Naive thymus-derived CD8-positive, alpha-beta T cell (primary cell): ENCODE measurements at regions not wholly inside any gene's neighbourhood (a gene's known extent, or its start where the extent isn't known, plus 50 kb on each side); places are given as distances from the start of the nearest gene placed in this dataset.

Source experiments
- ATAC-seq, 2 donors: fragments of 150-1000 bp; cut with Tn5 transposase in 1 of 2; sonication (Bioruptor Pico), chemical (Tn5 transposase) in 1 of 2; 1 replicate in 1 of 2; 2 replicates in 1 of 2; pipeline ENCODE4 v1.10.0; 2021; ENCODE audit warnings: mild to moderate bottlenecking in 2 of 2, moderate library complexity in 2 of 2
- POLR2A ChIA-PET: fragments of 350-600 bp; sonication (Branson Sonifier 250); formaldehyde crosslinking; loops from one replicate; lab custom pipeline; 2021; ENCODE audit warnings: antibody characterized with exemption; lab: Charles Lee
- DNase-seq, 10 donors: peaks; one replicate each; pipeline versions ENCODE4 v3.0.0 to v3.0.0-alpha.2; 2020 to 2022
- H3K27ac Mint-ChIP-seq, 10 donors: one replicate each; pipeline ENCODE4 v1.8.0; 2020 to 2022; ENCODE audit warnings: mild to moderate bottlenecking in 10 of 10, mixed read lengths in 10 of 10, moderate library complexity in 4 of 10, inconsistent platforms in 1 of 10
- H3K27me3 Mint-ChIP-seq, 5 donors: one replicate each; pipeline ENCODE4 v1.8.0; 2021 to 2022; ENCODE audit warnings: mixed read lengths in 5 of 5
- H3K36me3 Mint-ChIP-seq, 3 donors: one replicate each; pipeline ENCODE4 v1.8.0; 2020 to 2022; ENCODE audit warnings: mixed read lengths in 3 of 3, mild to moderate bottlenecking in 2 of 3, inconsistent platforms in 1 of 3
- H3K4me1 Mint-ChIP-seq, 4 donors: one replicate each; pipeline ENCODE4 v1.8.0; 2021 to 2022; ENCODE audit warnings: mixed read lengths in 4 of 4
- H3K4me3 Mint-ChIP-seq, 10 donors: one replicate each; pipeline ENCODE4 v1.8.0; 2020 to 2022; ENCODE audit warnings: mild to moderate bottlenecking in 10 of 10, mixed read lengths in 10 of 10, moderate library complexity in 6 of 10, inconsistent platforms in 1 of 10
- H3K9me3 Mint-ChIP-seq, 9 donors: one replicate each; pipeline ENCODE4 v1.8.0; 2020 to 2022; ENCODE audit warnings: mixed read lengths in 9 of 9, mild to moderate bottlenecking in 3 of 9, inconsistent platforms in 1 of 9, moderate library complexity in 1 of 9

- Mint-ChIP-seq H3K9me3 (peaks cover 12 to 34% (median 20%) of the 10 kb centered on the region in 9 donors), H3K36me3 (peaks cover 0 to 15% (median 10%) of the 10 kb centered on the region in 3 donors), H3K27ac (no peak overlapping the region), H3K4me3 (no peak overlapping the region), H3K27me3 (peaks cover 0 to 3% (median 0%) of the 10 kb centered on the region in 5 donors), H3K4me1 (peaks cover 0 to 2% (median 0%) of the 10 kb centered on the region in 4 donors)
- no peak for ATAC-seq
- POLR2A ChIA-PET = no interaction called here
- no peak for DNase-seq
These were observed 693.4 kb downstream of the SOCS6 start for GRCh38 chr18:70982292-70982691.

GRCh38 chr18:70981400-70982140 is 692.7 kb downstream of the SOCS6 start:
- Mint-ChIP-seq H3K27me3 (peaks cover 0 to 3% (median 0%) of the 10 kb centered on the region in 5 donors), H3K27ac (no peak overlapping the region), H3K4me3 (no peak overlapping the region), H3K4me1 (peaks cover 0 to 2% (median 0%) of the 10 kb centered on the region in 4 donors), H3K9me3 (peaks cover 8 to 34% (median 15%) of the 10 kb centered on the region in 9 donors), H3K36me3 (peaks cover 0 to 7% (median 6%) of the 10 kb centered on the region in 3 donors)
- DNase-seq = no peak
- ATAC-seq = no peak
- POLR2A ChIA-PET = no interaction called here

DNA sequence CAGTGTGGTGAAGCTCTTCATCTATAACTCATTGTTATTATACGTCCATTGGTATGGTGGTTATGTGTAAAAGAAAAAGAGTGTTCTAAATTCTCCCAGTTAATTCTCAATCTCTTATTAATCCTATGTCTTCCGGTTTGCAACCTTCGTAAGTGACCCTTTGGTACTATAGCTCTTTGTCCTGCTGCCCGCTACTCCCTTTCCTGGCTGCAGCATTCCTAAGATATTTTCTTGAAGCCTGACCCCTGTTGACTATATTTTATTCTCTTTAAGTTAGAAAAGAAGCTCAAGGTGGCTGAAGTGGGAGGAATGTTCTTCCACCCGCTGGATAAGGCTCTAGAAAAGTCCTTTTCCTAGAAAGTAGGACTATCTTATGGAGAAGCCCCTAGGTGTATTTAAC is 684.8 kb downstream of the SOCS6 start:
- Mint-ChIP-seq H3K27ac (no peak overlapping the region), H3K4me3 (no peak overlapping the region), H3K36me3 (peaks cover 0 to 10% (median 2%) of the 10 kb centered on the region in 3 donors), H3K9me3 (peaks cover 0 to 9% (median 3%) of the 10 kb centered on the region in 9 donors), H3K4me1 (peaks cover 0 to 2% (median 0%) of the 10 kb centered on the region in 4 donors), H3K27me3 (peaks cover 0 to 8% (median 0%) of the 10 kb centered on the region in 5 donors)
- POLR2A ChIA-PET = no interaction called here
- DNase-seq = no peak
- ATAC-seq = no peak

- Mint-ChIP-seq H3K4me1 (no peaks in the 10 kb centered on the region), H3K27ac (no peak overlapping the region), H3K36me3 (peaks cover 0 to 5% (median 2%) of the 10 kb centered on the region in 3 donors), H3K27me3 (no peaks in the 10 kb centered on the region), H3K4me3 (no peak overlapping the region), H3K9me3 (peaks cover 0 to 7% (median under 1%) of the 10 kb centered on the region in 9 donors)
- no peak for DNase-seq
- no peak for ATAC-seq
- POLR2A ChIA-PET = no interaction called here
These were observed 677.6 kb downstream of the SOCS6 start for GRCh38 chr18:70966419-70966818.

- peaks cover 0 to 3% (median 0%) of the 10 kb centered on the region in 9 donors for H3K9me3 Mint-ChIP-seq
- POLR2A ChIA-PET = no interaction called here
- no peak for DNase-seq
- H3K4me3 Mint-ChIP-seq = no peak overlapping the region
- no peak for ATAC-seq
- H3K27ac Mint-ChIP-seq = no peak overlapping the region
- no peaks in the 10 kb centered on the region for H3K27me3 Mint-ChIP-seq
- no peaks in the 10 kb centered on the region for H3K4me1 Mint-ChIP-seq
- no peaks in the 10 kb centered on the region for H3K36me3 Mint-ChIP-seq
These were observed 673.1 kb downstream of the SOCS6 start for GRCh38 chr18:70961939-70962338.

DNA sequence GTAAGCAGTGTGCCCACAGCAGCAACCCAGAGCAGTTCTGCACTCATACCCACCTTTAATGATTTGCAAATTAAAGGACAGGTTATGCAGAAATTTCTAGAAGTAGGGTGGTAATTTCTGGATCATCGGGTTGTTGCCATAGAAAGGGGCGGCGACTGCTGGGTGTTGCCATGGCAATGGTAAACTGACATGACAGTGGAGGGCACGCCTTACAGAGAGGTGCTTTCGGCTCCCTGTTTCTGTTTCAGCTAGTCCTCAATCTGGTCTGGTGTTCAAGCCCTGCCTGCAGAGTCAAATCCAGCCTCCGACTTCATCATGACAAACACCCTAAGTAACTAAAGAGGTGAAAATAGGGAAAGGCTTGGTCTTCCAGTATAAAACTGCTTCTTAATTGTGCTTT is 667.7 kb downstream of the SOCS6 start:
- Mint-ChIP-seq H3K27me3 (no peaks in the 10 kb centered on the region), H3K27ac (no peak overlapping the region), H3K9me3 (peaks cover 0 to 8% (median 0%) of the 10 kb centered on the region in 9 donors), H3K4me3 (no peak overlapping the region), H3K36me3 (no peaks in the 10 kb centered on the region), H3K4me1 (no peaks in the 10 kb centered on the region)
- POLR2A ChIA-PET = no interaction called here
- ATAC-seq = no peak
- no peak for DNase-seq

- H3K4me3 Mint-ChIP-seq = no peak overlapping the region
- POLR2A ChIA-PET = no interaction called here
- peaks cover 0 to 4% (median 0%) of the 10 kb centered on the region in 3 donors for H3K36me3 Mint-ChIP-seq
- peak overlapping the region in 1 of 10 donors; percentile 22 for H3K27ac Mint-ChIP-seq
- H3K4me1 Mint-ChIP-seq = peaks cover 3 to 8% (median 7%) of the 10 kb centered on the region in 4 donors
- DNase-seq (no peak), ATAC-seq (no peak)
- no peaks in the 10 kb centered on the region for H3K9me3 Mint-ChIP-seq
- no peaks in the 10 kb centered on the region for H3K27me3 Mint-ChIP-seq
These were observed 647.3 kb downstream of the SOCS6 start for GRCh38 chr18:70936160-70936559.

DNA sequence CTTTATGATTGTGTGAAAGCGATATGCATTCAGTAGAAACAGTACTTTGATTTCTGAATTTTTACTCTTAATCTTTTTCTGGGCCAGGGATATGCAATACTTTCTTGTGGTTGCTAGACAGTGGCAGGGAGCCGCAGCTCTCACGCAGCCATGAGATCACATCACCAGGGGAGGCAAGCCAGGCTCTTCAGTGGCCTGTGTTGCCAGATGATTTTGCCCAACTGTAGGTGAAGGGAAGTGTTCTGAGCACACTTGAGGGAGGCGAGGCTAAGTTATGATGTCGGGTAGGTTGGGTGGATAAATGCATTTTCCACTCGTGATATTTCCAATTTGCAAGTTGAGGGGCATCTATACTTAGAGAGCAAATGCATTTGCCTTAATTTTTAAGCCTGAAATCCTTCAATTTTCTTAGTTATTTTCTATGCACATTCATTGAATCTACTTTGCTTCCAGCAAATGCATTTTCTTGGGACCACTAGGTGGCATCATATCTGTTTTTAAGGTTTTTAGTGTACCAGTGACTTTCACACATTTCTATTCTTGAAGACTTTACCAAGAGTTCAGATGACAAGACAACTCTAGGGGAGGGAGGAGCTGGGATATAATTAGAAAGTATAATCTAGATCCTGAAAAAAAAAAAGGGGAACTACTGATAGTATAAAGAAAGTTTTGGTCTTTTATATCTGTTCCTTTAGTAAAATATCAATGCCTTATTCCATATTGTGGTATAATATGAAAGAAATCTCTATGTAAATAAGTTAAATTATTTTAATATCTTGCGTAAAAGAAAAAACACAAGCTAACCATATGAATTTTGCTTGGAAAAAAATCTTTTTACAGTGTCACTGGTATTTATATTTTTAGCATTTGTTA is 643.3 kb downstream of the SOCS6 start:
- Mint-ChIP-seq H3K4me3 (peak overlapping the region in 1 of 10 donors; percentile 5), H3K27ac (peak overlapping the region in 7 of 10 donors; percentile 2 to 81 (median 41)), H3K27me3 (no peaks in the 10 kb centered on the region), H3K36me3 (no peaks in the 10 kb centered on the region), H3K9me3 (no peaks in the 10 kb centered on the region), H3K4me1 (peaks cover 5 to 8% (median 7%) of the 10 kb centered on the region in 4 donors)
- peak in 3 of 10 donors; percentile 13 to 31 (median 27) for DNase-seq
- peak; percentile 47 to 59 for ATAC-seq
- POLR2A ChIA-PET = no interaction called here

DNA sequence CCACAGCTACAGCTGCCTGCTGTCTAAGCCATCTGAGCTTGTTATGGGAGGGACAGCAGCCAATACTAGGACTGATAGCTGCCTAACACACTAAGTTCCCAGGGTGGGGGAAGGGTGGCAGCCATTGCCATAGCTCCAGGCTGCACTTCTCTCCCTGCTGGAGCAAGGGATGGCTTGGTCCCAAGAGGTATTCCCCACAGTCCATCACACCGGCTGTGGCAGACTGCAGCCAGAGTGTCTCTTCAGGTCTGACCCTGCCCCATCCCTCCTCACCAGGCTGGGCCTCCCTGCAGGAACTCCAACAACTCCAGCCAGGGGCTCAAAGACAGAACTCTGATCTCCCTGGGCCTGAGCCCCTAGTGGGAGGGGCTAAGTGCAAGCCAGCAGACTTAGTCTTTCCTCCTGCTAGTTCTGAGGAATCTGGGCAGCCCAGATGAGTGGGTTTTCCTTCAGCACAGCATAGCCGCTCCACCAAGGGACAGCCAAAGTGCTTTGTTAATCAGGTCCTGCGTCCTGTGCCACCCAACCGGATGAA is 632.1 kb downstream of the SOCS6 start:
- Mint-ChIP-seq H3K27me3 (no peaks in the 10 kb centered on the region), H3K36me3 (peaks cover 0 to 19% (median 12%) of the 10 kb centered on the region in 3 donors)
- POLR2A ChIA-PET = no interaction called here

GRCh38 chr18:70907673-70908072 is 618.8 kb downstream of the SOCS6 start:
- no peaks in the 10 kb centered on the region for H3K27me3 Mint-ChIP-seq
- DNase-seq (no peak), ATAC-seq (no peak)
- H3K9me3 Mint-ChIP-seq = peaks cover 0 to 10% (median 9%) of the 10 kb centered on the region in 9 donors
- H3K4me3 Mint-ChIP-seq = no peak overlapping the region
- H3K36me3 Mint-ChIP-seq = peaks cover 0 to 6% (median 3%) of the 10 kb centered on the region in 3 donors
- peaks cover 5 to 26% (median 12%) of the 10 kb centered on the region in 4 donors for H3K4me1 Mint-ChIP-seq
- H3K27ac Mint-ChIP-seq = peak overlapping the region in 1 of 10 donors; percentile 18
- POLR2A ChIA-PET = no interaction called here

More for the DNA sequence above, 632.1 kb downstream of the SOCS6 start:
- Mint-ChIP-seq H3K4me1 (peaks cover 0 to 2% (median 0%) of the 10 kb centered on the region in 4 donors), H3K27ac (no peak overlapping the region), H3K9me3 (peaks cover 5 to 33% (median 22%) of the 10 kb centered on the region in 9 donors), H3K4me3 (no peak overlapping the region)
- no peak for ATAC-seq
- no peak for DNase-seq

DNA sequence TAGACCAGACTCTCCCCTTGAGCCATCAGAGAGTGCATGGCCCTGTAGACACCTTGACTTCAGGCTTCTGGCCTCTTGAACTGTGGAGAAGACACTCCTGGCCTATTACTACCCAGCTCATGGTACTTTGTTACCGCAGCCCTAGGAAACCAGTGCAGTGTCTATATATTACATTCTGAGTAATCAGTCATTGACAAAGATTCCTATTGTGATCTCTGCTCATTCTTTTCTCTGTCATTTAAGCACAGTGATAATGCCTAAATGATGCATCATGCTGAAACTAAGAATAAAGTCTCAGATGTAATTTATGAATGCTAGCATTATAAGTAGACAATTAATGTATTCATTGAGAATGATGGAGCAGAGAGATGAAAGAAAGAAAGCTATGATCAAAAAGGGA is 603.5 kb downstream of the SOCS6 start:
- POLR2A ChIA-PET = no interaction called here
- H3K4me1 Mint-ChIP-seq = no peaks in the 10 kb centered on the region
- H3K27ac Mint-ChIP-seq = no peak overlapping the region
- no peaks in the 10 kb centered on the region for H3K27me3 Mint-ChIP-seq
- H3K9me3 Mint-ChIP-seq = peaks cover 0 to 11% (median 6%) of the 10 kb centered on the region in 9 donors
- H3K4me3 Mint-ChIP-seq = no peak overlapping the region
- H3K36me3 Mint-ChIP-seq = peaks cover 0 to 12% (median 0%) of the 10 kb centered on the region in 3 donors
- DNase-seq = no peak
- no peak for ATAC-seq

GRCh38 chr18:70870292-70870691 is 581.4 kb downstream of the SOCS6 start:
- Mint-ChIP-seq H3K9me3 (peaks cover 0 to 17% (median 9%) of the 10 kb centered on the region in 9 donors), H3K27me3 (no peaks in the 10 kb centered on the region), H3K4me3 (no peak overlapping the region), H3K36me3 (peaks cover 0 to 6% (median 4%) of the 10 kb centered on the region in 3 donors), H3K4me1 (no peaks in the 10 kb centered on the region), H3K27ac (no peak overlapping the region)
- no peak for ATAC-seq
- POLR2A ChIA-PET = no interaction called here
- DNase-seq = no peak
